Fibroblast of lung (primary cell): ENCODE measurements at regions not wholly inside any gene's neighbourhood (a gene's known extent, or its start where the extent isn't known, plus 50 kb on each side); places are given as distances from the start of the nearest gene placed in this dataset.
"Not testable (repeated sequence)": the region's sequence is repeated elsewhere in the genome, so short reads cannot be mapped to it uniquely, and the experiment has no call there.

Experiments used
- DNase-seq, 2 donors: peaks; one replicate each; pipeline versions ENCODE4 v3.0.0 to v3.0.0-alpha.2; 2010; ENCODE audit warnings: low read depth in 2 of 2
- H2AFZ ChIP-seq: 2 replicates; pipeline ENCODE4 v1.5.1; 2012; ENCODE audit warnings: low read length, control low read depth, inconsistent platforms
- H3K27ac ChIP-seq: 2 replicates; pipeline ENCODE4 v1.5.1; 2011; ENCODE audit warnings: low read length, control low read depth; ENCODE audit not compliant: insufficient read depth
- H3K27me3 ChIP-seq: 2 replicates; pipeline ENCODE4 v1.5.1; 2011; ENCODE audit warnings: mild to moderate bottlenecking, low read length; ENCODE audit not compliant: control insufficient read depth, insufficient read depth
- H3K36me3 ChIP-seq: 2 replicates; pipeline ENCODE4 v1.5.1; 2011; ENCODE audit warnings: low read length; ENCODE audit not compliant: control insufficient read depth, insufficient read depth
- H3K4me1 ChIP-seq: 2 replicates; pipeline ENCODE4 v1.5.1; 2011; ENCODE audit warnings: low read length; ENCODE audit not compliant: control insufficient read depth, insufficient read depth; ENCODE audit errors: extremely low read depth
- H3K4me2 ChIP-seq: 2 replicates; pipeline ENCODE4 v1.5.1; 2011; ENCODE audit warnings: low read length, control low read depth; ENCODE audit not compliant: insufficient read depth; ENCODE audit errors: extremely low read depth
- H3K4me3 ChIP-seq, 4 experiments: fragments of 200-600 bp in 1 of 4; sonication (generic) in 1 of 4; replicated peaks in 1 of 4; 2 replicates each; pipeline ENCODE4 v1.5.1; 2011 to 2016; ENCODE audit warnings: low read length in 4 of 4, low read depth in 3 of 4, mild to moderate bottlenecking in 3 of 4, control low read depth in 2 of 4, inconsistent platforms in 1 of 4, mixed read lengths in 1 of 4; ENCODE audit not compliant: insufficient read depth in 1 of 4; ENCODE audit errors: control extremely low read depth in 1 of 4
- H3K79me2 ChIP-seq: 2 replicates; pipeline ENCODE4 v1.5.1; 2012; ENCODE audit warnings: mild to moderate bottlenecking, low read length, inconsistent platforms; ENCODE audit not compliant: control insufficient read depth, insufficient read depth
- H3K9ac ChIP-seq: 2 replicates; pipeline ENCODE4 v1.5.1; 2011; ENCODE audit warnings: mild to moderate bottlenecking, low read length, control low read depth; ENCODE audit not compliant: insufficient read depth
- H3K9me3 ChIP-seq: 2 replicates; pipeline ENCODE4 v1.5.1; 2012; ENCODE audit warnings: low read depth, low read length; ENCODE audit not compliant: control insufficient read depth, insufficient read depth
- H4K20me1 ChIP-seq: 2 replicates; pipeline ENCODE4 v1.5.1; 2011; ENCODE audit warnings: low read length; ENCODE audit not compliant: control insufficient read depth, insufficient read depth; ENCODE audit errors: extremely low read depth
- EZH2 ChIP-seq: IDR thresholded peaks from 2 replicates; pipeline ENCODE4 v1.5.1; 2012; ENCODE audit warnings: low read length, control low read depth, mild to moderate bottlenecking; ENCODE audit errors: missing control alignments
- TF ChIP-seq, protein P1 (sequence below), 2 donors: IDR thresholded peaks in 1 of 2; conservative IDR thresholded peaks in 1 of 2; 1 replicate in 1 of 2; 2 replicates in 1 of 2; pipeline ENCODE4 v1.5.1; 2011 to 2012; ENCODE audit warnings: low read length in 2 of 2, control low read depth in 1 of 2, inconsistent platforms in 1 of 2, low read depth in 1 of 2, mild to moderate bottlenecking in 1 of 2

DNA sequence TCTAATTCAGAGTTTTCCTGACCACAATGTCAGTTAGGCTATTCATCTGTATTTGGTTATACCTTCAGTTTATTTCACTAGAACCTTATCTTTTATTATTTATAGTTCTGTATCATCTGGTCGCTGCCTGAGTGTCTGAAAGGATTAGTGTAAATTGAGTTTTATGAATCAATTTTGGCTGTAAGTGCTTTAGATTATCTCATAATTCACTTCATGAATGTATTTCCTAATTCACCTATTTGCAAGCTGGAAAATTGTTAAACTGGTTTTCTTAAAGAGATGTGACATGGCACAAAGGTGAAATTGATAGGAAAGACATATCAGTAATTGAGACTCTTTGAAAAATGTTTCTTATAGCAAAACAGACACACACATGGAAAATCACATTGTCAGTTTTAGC, 242.4 kb upstream of the ACO1 start:
- H3K9me3 ChIP-seq = no peaks in the 10 kb centered on the region
- H3K9ac ChIP-seq = no peak overlapping the region
- H4K20me1 ChIP-seq = no peaks in the 10 kb centered on the region
- DNase-seq = no peak
- H3K4me2 ChIP-seq = no peak overlapping the region
- no peaks in the 10 kb centered on the region for H3K27me3 ChIP-seq
- no peak overlapping the region for H2AFZ ChIP-seq
- no peak overlapping the region for H3K4me3 ChIP-seq
- TF ChIP-seq EZH2 = no peak
- TF ChIP-seq, protein P1, sequence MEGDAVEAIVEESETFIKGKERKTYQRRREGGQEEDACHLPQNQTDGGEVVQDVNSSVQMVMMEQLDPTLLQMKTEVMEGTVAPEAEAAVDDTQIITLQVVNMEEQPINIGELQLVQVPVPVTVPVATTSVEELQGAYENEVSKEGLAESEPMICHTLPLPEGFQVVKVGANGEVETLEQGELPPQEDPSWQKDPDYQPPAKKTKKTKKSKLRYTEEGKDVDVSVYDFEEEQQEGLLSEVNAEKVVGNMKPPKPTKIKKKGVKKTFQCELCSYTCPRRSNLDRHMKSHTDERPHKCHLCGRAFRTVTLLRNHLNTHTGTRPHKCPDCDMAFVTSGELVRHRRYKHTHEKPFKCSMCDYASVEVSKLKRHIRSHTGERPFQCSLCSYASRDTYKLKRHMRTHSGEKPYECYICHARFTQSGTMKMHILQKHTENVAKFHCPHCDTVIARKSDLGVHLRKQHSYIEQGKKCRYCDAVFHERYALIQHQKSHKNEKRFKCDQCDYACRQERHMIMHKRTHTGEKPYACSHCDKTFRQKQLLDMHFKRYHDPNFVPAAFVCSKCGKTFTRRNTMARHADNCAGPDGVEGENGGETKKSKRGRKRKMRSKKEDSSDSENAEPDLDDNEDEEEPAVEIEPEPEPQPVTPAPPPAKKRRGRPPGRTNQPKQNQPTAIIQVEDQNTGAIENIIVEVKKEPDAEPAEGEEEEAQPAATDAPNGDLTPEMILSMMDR (conservative IDR thresholded peaks at IDR 0.05 in 1 of 2, IDR thresholded peaks at IDR 0.05 in 1 of 2; ENCODE audit: low read depth in 1 of 2, low read length in 2 of 2) = no peak
- no peaks in the 10 kb centered on the region for H3K36me3 ChIP-seq
- H3K79me2 ChIP-seq = no peaks in the 10 kb centered on the region
- no peaks in the 10 kb centered on the region for H3K4me1 ChIP-seq
- no peak overlapping the region for H3K27ac ChIP-seq

DNA sequence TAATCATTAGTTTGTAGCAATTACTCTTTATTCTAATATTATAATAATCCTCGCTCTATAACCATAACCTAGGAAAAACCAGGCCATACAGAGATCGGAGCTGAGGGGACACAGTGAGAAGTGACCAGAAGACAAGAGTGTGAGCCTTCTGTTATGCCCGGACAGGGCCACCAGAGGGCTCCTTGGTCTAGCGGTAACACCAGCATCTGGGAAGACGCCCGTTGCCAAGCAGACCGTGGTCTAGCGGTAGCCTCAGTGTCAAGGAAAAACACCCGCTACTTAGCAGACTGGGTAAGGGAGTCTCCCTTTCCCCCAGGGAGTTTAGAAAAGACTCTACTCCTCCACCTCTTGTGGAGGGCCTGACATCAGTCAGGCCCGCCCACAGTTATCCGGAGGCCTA, 235.9 kb upstream of the ACO1 start:
- H3K4me1 ChIP-seq, H3K27ac ChIP-seq, H3K4me2 ChIP-seq, H4K20me1 ChIP-seq, H3K36me3 ChIP-seq, H3K9ac ChIP-seq, H3K9me3 ChIP-seq, H3K79me2 ChIP-seq, H2AFZ ChIP-seq, H3K27me3 ChIP-seq, DNase-seq, H3K4me3 ChIP-seq: not testable (repeated sequence)

DNA sequence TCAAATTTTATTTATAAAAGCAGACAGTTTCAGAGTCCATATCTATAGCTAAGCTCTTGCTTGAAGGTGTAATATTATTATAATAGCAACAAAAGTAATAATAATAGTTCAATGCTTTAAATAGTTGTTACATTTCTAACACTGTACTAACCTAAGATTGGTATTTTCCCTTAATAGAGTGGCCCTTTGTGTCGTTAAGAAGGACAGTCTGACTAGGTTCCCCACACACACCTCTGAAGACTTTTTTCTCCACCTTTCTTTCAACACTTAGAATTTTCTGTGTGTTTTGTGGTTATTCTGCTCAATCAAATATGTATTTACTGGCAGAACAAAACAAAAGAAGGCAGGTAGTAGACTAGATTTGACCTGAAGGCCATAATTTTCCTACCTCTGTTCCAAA, 223.2 kb upstream of the ACO1 start:
- Histone ChIP-seq H3K4me3 (no peak overlapping the region), H4K20me1 (no peaks in the 10 kb centered on the region), H3K9me3 (no peaks in the 10 kb centered on the region), H3K27ac (no peak overlapping the region), H2AFZ (no peak overlapping the region), H3K27me3 (no peaks in the 10 kb centered on the region), H3K9ac (no peak overlapping the region), H3K4me1 (no peaks in the 10 kb centered on the region), H3K36me3 (no peaks in the 10 kb centered on the region), H3K79me2 (no peaks in the 10 kb centered on the region), H3K4me2 (no peak overlapping the region)
- DNase-seq = no peak
- TF ChIP-seq, protein P1 (conservative IDR thresholded peaks at IDR 0.05 in 1 of 2, IDR thresholded peaks at IDR 0.05 in 1 of 2; ENCODE audit: low read depth in 1 of 2, low read length in 2 of 2) = no peak
- no peak for TF ChIP-seq EZH2

DNA sequence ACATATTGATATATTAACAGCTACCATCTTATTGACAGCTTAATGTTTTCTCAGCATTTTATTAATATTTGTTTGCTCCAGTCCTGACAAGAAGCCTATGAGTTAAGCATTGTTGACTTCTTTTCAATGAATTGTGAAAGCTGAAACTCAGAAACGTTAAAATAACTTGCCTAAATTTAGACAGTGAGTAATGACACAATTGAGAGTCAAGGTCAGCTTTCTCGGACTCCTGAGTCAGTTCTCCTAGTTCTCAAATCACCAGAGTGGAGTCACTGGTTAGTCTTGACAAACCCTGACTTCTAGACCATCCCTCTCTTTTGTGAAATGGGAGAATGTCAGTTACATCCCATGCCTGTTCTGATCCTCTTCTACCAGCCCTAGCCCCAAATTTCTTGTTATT, 222.7 kb upstream of the ACO1 start:
- no peak overlapping the region for H3K4me3 ChIP-seq
- no peak overlapping the region for H2AFZ ChIP-seq
- H3K27me3 ChIP-seq = no peaks in the 10 kb centered on the region
- no peaks in the 10 kb centered on the region for H4K20me1 ChIP-seq
- no peaks in the 10 kb centered on the region for H3K79me2 ChIP-seq
- no peaks in the 10 kb centered on the region for H3K4me1 ChIP-seq
- no peak overlapping the region for H3K27ac ChIP-seq
- no peak for TF ChIP-seq EZH2
- TF ChIP-seq, protein P1 (conservative IDR thresholded peaks at IDR 0.05 in 1 of 2, IDR thresholded peaks at IDR 0.05 in 1 of 2; ENCODE audit: low read depth in 1 of 2, low read length in 2 of 2) = no peak
- no peak overlapping the region for H3K9ac ChIP-seq
- H3K4me2 ChIP-seq = no peak overlapping the region
- DNase-seq = no peak
- no peaks in the 10 kb centered on the region for H3K36me3 ChIP-seq
- no peaks in the 10 kb centered on the region for H3K9me3 ChIP-seq

DNA sequence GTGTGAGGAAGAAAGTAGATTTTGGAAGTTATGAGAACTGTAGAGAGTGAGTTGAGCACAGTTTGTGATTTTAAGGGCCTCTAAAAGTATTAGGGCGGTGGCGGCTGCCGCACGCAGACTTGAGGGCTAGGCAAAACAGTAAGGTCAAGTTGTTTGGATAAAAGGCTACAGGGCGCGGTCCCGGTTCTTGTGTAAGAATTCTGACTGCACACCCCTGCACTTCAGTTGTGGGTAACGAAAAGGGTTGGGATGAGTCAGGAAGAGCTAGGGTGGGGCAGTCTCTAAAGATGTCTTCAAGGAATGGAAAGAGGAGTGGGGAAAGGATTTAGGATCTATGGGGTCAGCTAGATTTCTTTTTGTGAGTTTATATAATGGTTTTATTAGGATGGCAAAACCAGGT, 218.1 kb upstream of the ACO1 start:
- not testable (repeated sequence) for DNase-seq, H3K36me3 ChIP-seq, H3K4me2 ChIP-seq, H3K4me3 ChIP-seq, H3K9me3 ChIP-seq, H2AFZ ChIP-seq, H3K4me1 ChIP-seq, H4K20me1 ChIP-seq, H3K27me3 ChIP-seq, H3K79me2 ChIP-seq, H3K27ac ChIP-seq, H3K9ac ChIP-seq
